SU-DHL-6 (cell line): ENCODE measurements at regions not wholly inside any gene's neighbourhood (a gene's known extent, or its start where the extent isn't known, plus 50 kb on each side); places are given as distances from the start of the nearest gene placed in this dataset.

Experiments
- CTCF ChIP-seq: fragments of 200-600 bp; sonication (generic); IDR thresholded peaks from one replicate; pipeline ENCODE4 v1.5.1; 2017; ENCODE audit warnings: antibody characterized with exemption, mild to moderate bottlenecking, low read length, moderate library complexity; ENCODE audit not compliant: insufficient read depth, poor library complexity, severe bottlenecking
- EZH2phosphoT487 ChIP-seq: fragments of 200-600 bp; sonication (generic), shearing (Covaris generic); conservative IDR thresholded peaks from 2 replicates; pipeline ENCODE4 v1.6.1; 2018; ENCODE audit warnings: mild to moderate bottlenecking, antibody characterized with exemption, low read length, moderate library complexity, mixed read lengths

DNA sequence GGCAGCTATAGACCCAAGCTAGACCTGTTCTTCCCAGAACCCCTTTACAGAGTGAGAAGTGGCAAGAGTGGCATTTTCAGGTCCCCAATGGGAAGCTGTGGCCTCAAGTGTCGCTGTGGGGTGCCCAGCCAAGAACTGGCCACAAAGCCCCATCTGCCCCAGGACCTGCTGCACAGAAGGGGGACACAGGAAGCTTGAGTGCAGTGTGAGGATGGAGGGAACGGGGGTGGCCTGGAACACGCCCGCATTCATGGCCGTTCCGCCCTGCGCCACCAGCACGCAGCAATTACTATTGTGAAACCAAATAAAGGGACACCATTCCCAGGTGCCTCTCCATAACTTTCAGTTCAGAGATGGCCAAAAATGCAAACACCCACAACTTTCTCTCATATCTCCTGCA is 237.6 kb upstream of the TCERG1L start:
- no peak for TF ChIP-seq CTCF
- no peak for TF ChIP-seq EZH2phosphoT487
